NCI-H2227 (cell line): ENCODE measurements at regions not wholly inside any gene's neighbourhood (a gene's known extent, or its start where the extent isn't known, plus 50 kb on each side); places are given as distances from the start of the nearest gene placed in this dataset.

ENCODE experiments used
- DNase-seq: peaks from one replicate; lab custom pipeline; 2025; ENCODE audit not compliant: unreplicated experiment; lab: John Stamatoyannopoulos, UW

DNA sequence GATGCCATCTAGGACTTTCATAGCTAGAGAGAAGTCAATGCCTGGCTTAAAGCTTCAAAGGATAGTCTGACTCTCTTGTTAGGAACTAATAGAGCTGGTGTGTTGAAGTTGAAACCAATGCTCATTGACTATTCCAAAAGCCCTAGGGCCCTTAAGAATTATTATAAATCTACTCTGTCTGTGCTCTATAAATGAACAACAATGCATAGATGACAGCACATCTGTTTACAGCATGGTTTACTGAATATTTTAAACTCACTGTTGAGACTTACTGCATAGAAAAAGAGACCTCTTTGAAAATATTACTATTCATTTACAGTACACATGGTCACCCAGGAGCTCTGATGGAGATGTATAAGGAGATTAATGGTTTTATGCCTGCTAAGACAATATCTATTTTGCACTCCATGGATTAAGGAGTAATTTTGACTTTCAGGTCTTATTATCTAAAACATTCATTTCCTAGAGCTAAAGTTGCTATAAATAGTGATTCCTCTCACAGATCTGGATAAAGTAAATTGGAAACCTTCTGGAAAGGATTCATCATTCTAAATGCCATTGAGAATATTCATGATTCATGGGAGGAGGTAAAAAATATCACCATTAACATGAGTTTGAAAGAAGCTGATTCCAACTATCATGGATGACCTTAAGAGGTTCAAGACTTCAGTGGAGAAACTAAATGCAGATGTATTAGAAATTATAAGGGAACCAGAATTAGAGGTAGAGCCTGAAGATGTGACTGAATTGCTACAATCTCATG, 763.5 kb upstream of the MAP3K7 start:
- DNase-seq, result no peak

DNA sequence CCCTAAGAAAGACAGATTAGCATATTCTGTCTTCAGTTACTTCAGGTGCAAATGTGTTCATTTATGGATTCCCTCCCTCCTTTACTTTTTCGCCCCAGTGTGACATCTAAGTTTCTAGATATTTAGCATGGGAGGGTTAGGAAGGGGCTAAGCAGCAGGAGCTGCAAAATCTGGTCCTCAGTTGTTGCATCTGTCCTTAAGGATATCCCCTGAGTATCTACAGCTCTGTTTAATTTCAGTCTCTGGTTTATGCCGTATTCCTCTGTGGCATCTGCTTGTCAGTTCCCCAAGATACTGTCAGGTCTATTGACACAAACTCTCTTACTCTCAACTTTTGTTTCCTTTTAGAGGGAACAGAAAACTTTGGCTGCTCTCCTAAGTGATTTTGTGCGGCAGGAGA, 754.6 kb upstream of the MAP3K7 start:
- DNase-seq, result no peak

DNA sequence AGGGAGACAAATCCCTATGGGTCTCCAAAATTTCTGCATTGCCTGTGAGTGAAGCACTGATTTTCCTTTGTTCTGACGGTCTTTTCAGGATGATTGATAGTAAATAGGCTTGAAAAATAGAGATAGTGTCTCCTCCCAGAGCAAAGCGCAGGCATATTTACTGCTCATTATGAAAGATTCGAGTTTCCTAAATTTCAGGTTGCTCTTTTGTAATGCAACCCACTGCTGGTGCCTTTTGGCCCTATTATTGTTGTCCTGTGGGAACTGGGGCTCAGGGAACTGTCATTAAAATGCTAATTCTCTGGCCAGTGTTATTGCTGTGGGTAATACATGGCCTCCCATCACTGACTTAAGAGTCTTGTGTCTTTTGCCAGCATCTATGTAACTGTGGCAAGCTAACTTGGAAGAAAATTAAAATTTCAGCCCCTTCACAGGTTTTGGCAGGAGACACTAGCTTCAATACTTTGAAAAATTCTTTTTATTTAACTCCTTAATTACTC, 754.1 kb upstream of the MAP3K7 start:
- no peak for DNase-seq

DNA sequence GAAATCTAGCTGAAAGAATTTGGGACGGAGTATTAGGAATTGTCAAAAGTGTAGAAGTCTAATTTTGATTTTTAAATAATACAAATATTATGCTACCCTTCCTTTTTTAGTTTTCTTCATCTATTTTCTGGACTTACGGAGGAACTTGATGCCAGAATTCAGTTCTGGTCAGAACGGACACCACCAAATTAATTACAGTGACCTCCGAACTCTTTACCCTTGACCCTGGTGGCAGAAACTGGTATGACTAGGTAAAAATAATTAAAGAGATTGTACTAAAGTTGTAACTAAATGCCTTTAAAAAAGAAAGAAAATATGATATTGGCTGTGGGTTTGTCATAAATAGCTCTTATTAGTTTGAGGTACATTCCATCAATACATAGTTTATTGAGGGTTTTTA, 751.1 kb upstream of the MAP3K7 start:
- no peak for DNase-seq

GRCh38 chr6:91330896-91331295, 744.0 kb upstream of the MAP3K7 start:
- no peak for DNase-seq

GRCh38 chr6:91328241-91328640, 741.4 kb upstream of the MAP3K7 start:
- DNase-seq, result peak; percentile 63

DNA sequence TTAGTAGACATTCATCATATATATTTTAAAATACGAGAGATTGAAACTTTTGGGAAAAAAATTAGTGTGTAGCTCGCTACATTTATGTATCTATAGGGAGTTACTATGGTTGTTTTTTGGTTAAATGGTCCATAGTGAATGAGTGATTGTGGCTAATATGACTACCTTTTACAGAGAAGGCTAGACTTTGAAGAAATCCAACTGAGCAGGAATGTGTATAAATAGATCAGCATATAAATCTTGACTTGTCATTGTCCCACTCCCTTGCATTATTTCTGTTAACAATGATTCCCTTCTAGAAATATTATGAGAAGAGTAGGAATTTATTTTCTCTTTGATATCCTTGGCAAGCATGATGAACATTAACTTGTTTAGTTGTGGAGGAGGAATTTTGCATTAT, 737.8 kb upstream of the MAP3K7 start:
- DNase-seq, result no peak

DNA sequence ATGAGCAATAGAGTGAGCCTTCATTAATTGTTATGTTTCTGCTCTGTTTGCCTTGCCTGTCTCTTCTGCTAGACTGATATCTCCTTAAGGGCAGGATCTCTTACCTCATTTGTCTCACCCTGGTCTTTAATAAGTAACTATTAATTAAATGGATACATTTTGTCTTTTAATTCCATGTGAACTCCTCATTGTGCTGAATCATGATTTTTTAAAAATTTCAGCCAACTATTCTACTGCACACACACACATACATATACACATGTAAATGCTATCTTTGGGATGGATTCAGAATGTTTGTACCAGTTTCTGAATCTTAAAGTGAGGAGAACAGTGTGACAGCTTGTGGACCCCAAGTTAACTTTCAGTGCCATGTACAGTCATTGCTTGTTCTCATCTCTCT, 731.1 kb upstream of the MAP3K7 start:
- no peak for DNase-seq

GRCh38 chr6:91317247-91317835, 730.5 kb upstream of the MAP3K7 start:
- no peak for DNase-seq

GRCh38 chr6:91310178-91310577, 723.3 kb upstream of the MAP3K7 start:
- DNase-seq, result no peak

DNA sequence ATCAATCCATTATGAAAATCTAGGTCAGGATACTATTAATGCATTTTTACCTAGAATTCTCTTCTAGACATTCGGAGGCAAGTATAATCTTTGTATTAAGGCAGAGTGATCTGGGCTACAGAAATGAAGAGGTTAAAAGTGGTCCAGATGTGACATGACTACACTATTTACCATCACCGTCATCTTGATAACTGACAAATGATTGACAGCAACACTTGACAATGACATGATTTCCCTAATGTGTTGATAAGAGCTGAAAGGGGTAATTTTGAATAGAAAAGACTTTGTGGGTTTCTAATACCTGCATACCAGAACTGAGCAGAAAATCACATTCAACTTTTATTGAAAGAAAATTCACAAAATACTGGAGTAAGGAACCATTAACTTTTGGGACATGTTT, 718.9 kb upstream of the MAP3K7 start:
- DNase-seq, result no peak

GRCh38 chr6:91304521-91304920, 717.6 kb upstream of the MAP3K7 start:
- no peak for DNase-seq

GRCh38 chr6:91303326-91303725, 716.5 kb upstream of the MAP3K7 start:
- DNase-seq, result no peak

- DNase-seq, result peak; percentile 79
These were observed 712.9 kb upstream of the MAP3K7 start for GRCh38 chr6:91299544-91300491.

- DNase-seq, result no peak
These were observed 711.8 kb upstream of the MAP3K7 start for GRCh38 chr6:91298543-91299145.

GRCh38 chr6:91293395-91293794, 706.5 kb upstream of the MAP3K7 start:
- DNase-seq, result no peak

DNA sequence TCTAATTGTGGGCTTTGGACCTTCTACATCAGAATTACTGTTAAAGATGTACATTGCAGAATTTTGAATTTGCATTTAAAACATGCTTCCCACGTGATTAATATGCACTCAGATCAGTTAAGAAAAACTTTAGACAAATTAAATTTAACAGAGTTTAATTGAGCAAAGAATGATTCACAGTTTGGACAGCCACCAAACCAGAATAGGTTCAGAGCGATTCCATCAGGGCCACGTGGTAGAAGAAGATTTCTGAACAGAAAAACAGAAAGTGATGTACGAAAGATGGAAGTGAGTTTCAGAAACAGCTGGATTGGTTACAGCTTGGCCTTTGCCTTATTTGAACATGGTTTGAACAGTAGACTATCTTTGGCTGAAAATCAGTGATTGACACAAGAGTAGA, 704.2 kb upstream of the MAP3K7 start:
- no peak for DNase-seq

- DNase-seq, result no peak
These were observed 701.9 kb upstream of the MAP3K7 start for GRCh38 chr6:91288741-91289140.

- DNase-seq, result no peak
These were observed 695.0 kb upstream of the MAP3K7 start for GRCh38 chr6:91281901-91282300.

DNA sequence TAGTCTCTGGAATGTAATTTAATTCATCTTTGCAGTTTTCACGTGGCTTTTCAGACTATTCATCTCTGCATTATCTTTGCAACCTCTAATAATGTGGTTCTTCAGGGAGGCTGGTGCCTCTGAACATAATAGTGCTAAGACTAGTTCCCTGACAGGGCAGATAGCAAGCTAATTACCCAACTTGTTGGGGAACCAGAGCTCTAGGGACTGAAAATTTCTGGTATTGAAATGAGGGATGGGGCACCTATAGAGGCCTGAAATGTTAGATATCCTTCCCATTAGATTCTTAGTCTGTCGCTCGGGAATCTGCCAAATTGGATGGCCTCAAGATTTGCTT, 693.6 kb upstream of the MAP3K7 start:
- DNase-seq, result no peak

- no peak for DNase-seq
These were observed 693.0 kb upstream of the MAP3K7 start for GRCh38 chr6:91279740-91280493.
